Endometrium (tissue), 2 donors: ENCODE measurements at regions not wholly inside any gene's neighbourhood (a gene's known extent, or its start where the extent isn't known, plus 50 kb on each side); places are given as distances from the start of the nearest gene placed in this dataset.

Experiments
- FAIRE-seq: peaks from 2 replicates; lab custom pipeline; 2012; peaks lifted over from hg19 to GRCh38; lab: Jason Lieb, UNC
- donor health status: control.
- donor health status: control.

- no peak for FAIRE-seq
These were observed 64.7 kb downstream of the ARRDC4 start for GRCh38 chr15:98025237-98025636.

GRCh38 chr15:98034731-98035130 is 74.2 kb downstream of the ARRDC4 start:
- FAIRE-seq: no peak

DNA sequence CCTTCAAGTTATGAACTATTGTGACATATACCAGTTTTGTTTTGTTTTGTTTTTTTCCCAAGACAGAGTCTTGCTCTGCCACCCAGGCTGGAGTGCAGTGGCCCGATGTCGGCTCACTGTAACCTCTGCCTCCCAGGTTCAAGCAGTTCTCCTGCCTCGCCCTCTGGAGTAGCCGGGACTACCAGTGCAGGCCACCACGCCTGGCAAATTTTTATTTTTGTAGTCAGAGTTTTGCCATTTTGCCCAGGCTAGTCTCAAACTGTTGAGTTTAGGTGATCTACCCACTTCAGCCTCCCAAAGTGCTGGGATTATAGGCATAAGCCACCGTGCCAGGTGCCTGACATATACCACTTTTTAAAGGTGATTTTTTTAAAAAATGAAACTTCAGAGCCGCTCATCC is 74.6 kb downstream of the ARRDC4 start:
- no peak for FAIRE-seq

DNA sequence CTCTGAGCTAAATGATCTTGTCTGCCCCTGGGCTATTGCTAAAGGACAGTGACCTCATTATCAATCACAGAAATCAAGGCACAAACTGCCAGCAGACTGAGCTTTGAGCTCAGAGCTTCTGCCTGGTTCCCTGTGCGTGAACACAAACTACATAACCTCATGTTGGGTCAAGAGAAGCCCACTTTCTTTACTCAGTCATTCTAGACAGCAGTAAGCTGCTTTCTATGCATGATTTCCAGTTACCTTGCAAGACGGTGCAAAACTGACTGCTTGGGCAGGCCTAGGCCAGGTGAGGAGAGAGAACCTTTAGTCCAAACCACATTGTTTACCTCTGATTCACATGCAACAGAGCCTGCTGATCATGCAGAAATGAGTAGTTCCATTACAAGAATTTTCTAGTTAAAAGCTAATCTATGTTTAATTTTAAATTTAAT is 75.1 kb downstream of the ARRDC4 start:
- no peak for FAIRE-seq

GRCh38 chr15:98039596-98039995 is 79.1 kb downstream of the ARRDC4 start:
- FAIRE-seq: no peak

GRCh38 chr15:98040146-98040545 is 79.6 kb downstream of the ARRDC4 start:
- FAIRE-seq: no peak

GRCh38 chr15:98043160-98044014 is 82.9 kb downstream of the ARRDC4 start:
- no peak for FAIRE-seq

GRCh38 chr15:98051734-98052133 is 91.2 kb downstream of the ARRDC4 start:
- FAIRE-seq: no peak

DNA sequence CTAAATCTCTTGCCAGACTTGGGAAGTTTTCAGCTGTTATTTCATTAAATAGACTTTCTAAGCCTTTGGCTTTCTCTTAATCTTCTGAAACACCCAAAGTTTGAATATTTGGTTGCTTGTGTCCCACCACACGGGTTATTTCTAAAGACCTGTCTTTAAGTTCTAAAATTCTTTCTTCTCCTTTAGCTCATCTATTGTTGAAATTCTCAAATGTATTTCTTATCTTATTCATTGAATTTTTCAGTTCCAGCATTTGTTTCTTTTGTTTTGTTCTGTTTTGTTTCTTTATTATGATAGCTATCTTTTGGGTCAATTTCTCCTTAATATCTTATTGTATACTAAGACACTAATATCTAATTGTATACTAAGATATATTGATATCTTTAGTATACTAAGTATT is 97.0 kb downstream of the ARRDC4 start:
- no peak for FAIRE-seq

GRCh38 chr15:98062869-98063268 is 102.4 kb downstream of the ARRDC4 start:
- no peak for FAIRE-seq

GRCh38 chr15:98063315-98063714 is 102.8 kb downstream of the ARRDC4 start:
- FAIRE-seq: no peak

GRCh38 chr15:98063871-98064270 is 103.4 kb downstream of the ARRDC4 start:
- FAIRE-seq: no peak

DNA sequence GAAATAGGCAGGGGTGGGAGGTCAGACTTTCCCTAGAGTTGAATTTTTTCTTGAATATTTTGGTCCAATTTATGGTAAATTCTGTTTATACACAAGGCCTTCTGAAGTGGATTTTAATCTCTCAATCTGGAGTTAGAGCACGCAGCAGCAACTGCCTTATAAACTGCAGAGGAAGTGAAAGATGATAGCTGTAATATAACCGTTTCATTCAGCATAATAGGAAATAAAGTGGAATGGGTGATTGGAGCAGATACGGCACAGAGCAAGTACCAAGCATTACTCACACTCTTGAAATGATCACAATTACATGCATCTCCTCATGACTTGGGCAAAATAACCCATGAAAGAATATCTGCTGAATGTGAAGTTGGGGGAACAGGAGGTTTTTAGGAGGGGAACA is 106.8 kb downstream of the ARRDC4 start:
- FAIRE-seq: no peak

GRCh38 chr15:98069256-98069655 is 108.8 kb downstream of the ARRDC4 start:
- no peak for FAIRE-seq

DNA sequence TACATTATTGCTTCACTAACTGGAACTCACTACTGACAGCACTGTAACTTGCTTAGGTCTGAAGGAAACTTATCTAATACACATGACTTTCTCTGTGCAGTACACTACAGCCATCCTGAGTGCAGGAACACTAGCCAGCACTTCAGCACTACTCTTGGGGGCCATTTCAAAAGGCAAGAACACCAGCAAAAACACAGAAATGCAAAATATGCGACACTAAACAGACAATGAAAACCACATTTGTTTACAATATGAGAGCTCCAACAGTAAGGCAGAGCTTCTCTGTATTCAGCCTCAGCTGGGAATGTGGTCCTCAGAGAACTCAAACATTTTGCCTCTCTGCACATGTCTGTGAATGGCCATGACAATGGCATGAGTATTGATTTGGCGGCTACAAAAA is 109.6 kb downstream of the ARRDC4 start:
- FAIRE-seq: no peak

- FAIRE-seq: no peak
These were observed 111.3 kb downstream of the ARRDC4 start for GRCh38 chr15:98071786-98072185.

- FAIRE-seq: no peak
These were observed 114.9 kb downstream of the ARRDC4 start for GRCh38 chr15:98075441-98075840.

GRCh38 chr15:98076021-98076816 is 115.7 kb downstream of the ARRDC4 start:
- no peak for FAIRE-seq

DNA sequence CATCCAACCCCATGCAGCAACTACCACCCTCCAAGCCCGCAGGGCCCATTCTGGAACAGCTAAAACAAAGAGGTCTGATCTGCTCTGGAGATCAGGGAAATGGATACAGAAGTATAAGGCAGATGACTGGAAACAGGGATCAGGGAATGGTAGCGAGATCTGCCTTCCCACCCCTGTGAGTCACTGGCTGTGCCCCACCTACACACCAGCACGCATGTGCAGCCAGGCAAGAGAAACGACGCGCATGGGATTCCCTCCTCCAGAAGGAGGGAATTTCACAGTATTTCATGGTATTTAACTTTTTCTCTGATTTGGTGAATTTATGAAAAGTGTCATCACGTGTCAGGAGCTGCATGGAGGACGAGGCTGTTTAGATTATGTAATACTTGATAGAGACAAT is 116.7 kb downstream of the ARRDC4 start:
- no peak for FAIRE-seq

DNA sequence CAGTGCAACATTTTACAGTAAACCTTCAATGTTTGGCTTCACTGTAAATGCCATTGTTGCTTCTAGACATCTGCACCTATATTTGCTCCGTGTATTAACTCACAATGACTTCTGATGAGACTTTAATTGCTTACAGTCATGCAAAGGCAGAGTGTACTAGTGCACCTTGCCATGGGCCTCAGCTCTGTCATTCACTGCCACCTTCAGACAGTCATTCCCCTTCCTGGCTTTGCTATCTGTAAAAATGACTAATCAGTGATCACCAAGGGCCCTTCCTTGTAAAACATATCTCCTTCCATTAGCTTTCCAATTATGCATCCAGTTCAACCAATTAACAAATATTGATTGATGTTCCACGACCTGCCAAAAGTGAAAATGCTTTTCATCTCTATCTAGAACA is 120.3 kb downstream of the ARRDC4 start:
- no peak for FAIRE-seq

DNA sequence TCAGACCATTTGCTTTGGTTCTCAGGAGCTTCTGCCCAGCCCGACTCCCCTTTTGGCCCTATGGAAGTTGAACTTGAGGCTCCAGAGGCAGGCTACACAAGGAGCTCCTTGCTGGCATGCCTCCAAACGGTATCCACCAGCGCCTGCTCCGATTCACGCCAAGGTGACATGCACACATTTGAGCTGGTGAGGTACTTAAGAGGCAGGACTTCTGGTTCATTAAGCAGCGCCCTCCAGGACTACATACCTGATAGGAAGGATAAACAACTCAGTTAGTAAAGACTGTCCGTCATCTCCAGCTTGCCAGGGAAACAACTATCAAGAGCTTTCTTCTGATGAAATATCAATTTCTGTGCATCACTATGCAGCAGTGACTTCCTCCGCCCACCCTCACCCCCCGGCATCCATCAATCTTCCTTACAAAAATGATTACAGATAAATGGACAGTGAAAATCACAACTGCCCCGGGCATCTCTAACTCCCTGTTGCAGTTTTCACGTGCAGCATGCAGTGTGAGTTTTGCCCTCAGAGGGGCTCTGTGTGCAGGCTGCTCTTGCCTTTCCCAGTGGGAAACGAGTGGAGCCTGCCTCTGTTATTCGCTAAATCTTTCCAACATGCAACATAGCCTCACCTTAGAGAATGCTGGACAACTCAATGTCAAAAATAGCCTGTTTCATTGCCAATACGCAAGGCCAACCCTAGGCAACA is 122.9 kb downstream of the ARRDC4 start:
- no peak for FAIRE-seq

DNA sequence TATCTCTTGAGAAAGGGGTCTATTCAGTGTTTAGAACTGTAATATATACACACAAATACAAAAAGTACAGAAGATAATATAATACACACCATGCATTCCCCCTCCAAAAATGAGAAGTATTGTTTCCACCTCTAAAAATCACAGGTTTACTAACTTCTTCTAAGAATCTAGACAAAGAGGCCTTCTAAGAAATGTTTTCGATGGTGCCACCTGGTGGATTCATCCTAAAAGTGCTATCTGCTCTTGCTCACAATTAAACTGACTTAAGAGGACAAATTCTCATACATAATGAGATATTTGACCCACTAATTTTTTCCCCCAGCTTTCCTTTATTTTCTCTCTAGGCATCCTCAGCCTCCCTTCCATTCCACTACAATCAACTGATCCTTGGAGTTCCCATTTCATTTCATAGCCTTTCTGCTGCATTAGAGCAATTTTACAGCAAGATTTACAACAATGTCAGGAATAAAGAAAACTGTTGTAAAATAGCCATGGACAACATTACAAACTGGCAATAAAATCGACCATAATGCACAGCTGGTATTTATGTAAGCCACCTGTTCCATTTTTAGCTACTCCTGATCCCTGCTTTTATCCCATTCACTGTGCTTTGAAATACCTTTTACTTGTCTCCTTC is 124.6 kb downstream of the ARRDC4 start:
- FAIRE-seq: peak; percentile 60
